Neutrophil (primary cell): ENCODE measurements at regions not wholly inside any gene's neighbourhood (a gene's known extent, or its start where the extent isn't known, plus 50 kb on each side); places are given as distances from the start of the nearest gene placed in this dataset.

Source experiments
- H3K27ac ChIP-seq: fragments of 200-600 bp; sonication (generic); 2 replicates; pipeline ENCODE4 v1.5.1; 2016; ENCODE audit warnings: mild to moderate bottlenecking, moderate library complexity
- H3K27me3 ChIP-seq: fragments of 200-600 bp; sonication (generic); 2 replicates; pipeline ENCODE4 v1.6.0; 2016; ENCODE audit warnings: mild to moderate bottlenecking
- H3K36me3 ChIP-seq: fragments of 200-600 bp; sonication (generic); 2 replicates; pipeline ENCODE4 v1.5.1; 2017
- H3K4me1 ChIP-seq, 2 experiments: fragments of 200-600 bp in 1 of 2; sonication (generic) in 1 of 2; 1 replicate in 1 of 2; 2 replicates in 1 of 2; pipeline versions ENCODE4 v1.5.1 to v1.6.1; 2013 to 2016; ENCODE audit warnings: low read depth in 1 of 2, low read length in 1 of 2, mild to moderate bottlenecking in 1 of 2, moderate library complexity in 1 of 2; ENCODE audit not compliant: control insufficient read depth in 1 of 2, insufficient read depth in 1 of 2
- H3K4me3 ChIP-seq, 2 experiments: fragments of 200-600 bp in 1 of 2; sonication (generic) in 1 of 2; 1 replicate in 1 of 2; 2 replicates in 1 of 2; pipeline ENCODE4 v1.5.1; 2013 to 2016; ENCODE audit warnings: low read depth in 1 of 2, low read length in 1 of 2, mild to moderate bottlenecking in 1 of 2, moderate library complexity in 1 of 2
- H3K9me3 ChIP-seq: fragments of 200-600 bp; sonication (generic); 2 replicates; pipeline ENCODE4 v1.5.1; 2016
- TF ChIP-seq, protein P1 (sequence below): fragments of 200-600 bp; sonication (generic); IDR thresholded peaks from 2 replicates; pipeline ENCODE4 v1.5.1; 2016; ENCODE audit warnings: antibody characterized with exemption

DNA sequence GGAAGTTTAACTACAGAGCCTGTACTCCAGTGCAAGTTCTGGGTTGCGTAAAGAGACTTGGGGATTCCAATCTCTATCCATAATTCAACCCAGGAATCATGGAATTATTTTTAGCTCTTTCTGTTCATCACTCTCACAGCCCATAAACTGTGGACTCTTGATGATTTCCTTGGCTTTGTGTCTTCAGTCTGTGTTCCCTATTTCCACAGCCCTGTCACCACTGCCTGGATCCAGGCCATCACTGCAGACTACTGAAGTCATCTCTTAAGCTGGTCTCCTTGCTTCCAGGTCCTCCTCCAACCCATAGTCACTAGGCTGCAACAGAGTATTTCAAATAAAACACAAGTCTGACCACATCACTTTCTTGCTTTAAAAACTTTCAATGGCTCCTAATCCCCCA, 211.7 kb downstream of the PLK2 start:
- peaks cover 7 to 11% of the 10 kb centered on the region in 2 experiments for H3K4me1 ChIP-seq
- TF ChIP-seq, protein P1, sequence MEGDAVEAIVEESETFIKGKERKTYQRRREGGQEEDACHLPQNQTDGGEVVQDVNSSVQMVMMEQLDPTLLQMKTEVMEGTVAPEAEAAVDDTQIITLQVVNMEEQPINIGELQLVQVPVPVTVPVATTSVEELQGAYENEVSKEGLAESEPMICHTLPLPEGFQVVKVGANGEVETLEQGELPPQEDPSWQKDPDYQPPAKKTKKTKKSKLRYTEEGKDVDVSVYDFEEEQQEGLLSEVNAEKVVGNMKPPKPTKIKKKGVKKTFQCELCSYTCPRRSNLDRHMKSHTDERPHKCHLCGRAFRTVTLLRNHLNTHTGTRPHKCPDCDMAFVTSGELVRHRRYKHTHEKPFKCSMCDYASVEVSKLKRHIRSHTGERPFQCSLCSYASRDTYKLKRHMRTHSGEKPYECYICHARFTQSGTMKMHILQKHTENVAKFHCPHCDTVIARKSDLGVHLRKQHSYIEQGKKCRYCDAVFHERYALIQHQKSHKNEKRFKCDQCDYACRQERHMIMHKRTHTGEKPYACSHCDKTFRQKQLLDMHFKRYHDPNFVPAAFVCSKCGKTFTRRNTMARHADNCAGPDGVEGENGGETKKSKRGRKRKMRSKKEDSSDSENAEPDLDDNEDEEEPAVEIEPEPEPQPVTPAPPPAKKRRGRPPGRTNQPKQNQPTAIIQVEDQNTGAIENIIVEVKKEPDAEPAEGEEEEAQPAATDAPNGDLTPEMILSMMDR: no peak
- no peaks in the 10 kb centered on the region for H3K36me3 ChIP-seq
- H3K9me3 ChIP-seq: no peaks in the 10 kb centered on the region
- H3K27me3 ChIP-seq: no peaks in the 10 kb centered on the region
- H3K4me3 ChIP-seq: no peak overlapping the region
- H3K27ac ChIP-seq: no peak overlapping the region

DNA sequence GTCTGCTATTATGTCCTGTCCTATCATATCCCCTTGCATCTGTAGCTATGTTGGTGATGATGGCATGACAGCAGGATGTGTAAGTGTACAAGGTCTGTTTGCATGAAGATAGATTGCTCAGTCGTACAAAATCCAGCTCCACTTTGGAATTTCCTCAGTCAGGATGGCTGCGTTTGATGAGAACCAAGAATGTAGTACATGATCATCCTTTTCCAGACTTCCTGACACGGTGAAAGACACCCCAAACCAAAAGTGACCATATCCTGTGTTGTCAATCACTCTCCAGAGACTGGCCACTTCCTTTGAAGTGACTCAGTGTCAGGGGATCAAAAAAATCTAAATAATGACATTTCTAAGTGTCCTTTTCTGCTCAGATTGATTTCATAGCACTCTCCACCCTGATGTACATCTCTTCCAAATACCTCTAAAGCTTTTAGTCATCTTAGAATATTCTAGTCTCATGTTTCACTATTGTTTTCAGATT, 213.4 kb downstream of the PLK2 start:
- peaks cover 7 to 11% of the 10 kb centered on the region in 2 experiments for H3K4me1 ChIP-seq
- no peaks in the 10 kb centered on the region for H3K27me3 ChIP-seq
- no peaks in the 10 kb centered on the region for H3K36me3 ChIP-seq
- H3K9me3 ChIP-seq: no peaks in the 10 kb centered on the region
- H3K4me3 ChIP-seq: no peak overlapping the region
- TF ChIP-seq, protein P1: no peak
- no peak overlapping the region for H3K27ac ChIP-seq

DNA sequence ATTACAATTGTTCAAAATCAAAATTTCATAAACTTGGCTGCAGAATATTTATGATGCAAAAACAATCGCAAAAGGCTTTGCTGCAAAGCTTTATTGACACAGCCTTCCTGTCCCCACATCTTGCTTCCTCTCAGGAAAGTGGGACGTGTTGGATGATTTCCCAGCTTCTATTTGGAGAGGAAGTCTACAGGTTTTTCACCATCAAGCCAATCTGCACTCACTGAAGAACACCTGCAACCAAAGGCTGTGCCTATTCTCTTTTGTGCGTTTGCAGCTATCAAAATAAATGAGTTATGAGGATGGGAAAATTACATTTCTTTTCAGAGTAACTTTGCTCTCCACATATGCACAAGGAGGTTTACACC, 214.4 kb downstream of the PLK2 start:
- TF ChIP-seq, protein P1: no peak
- H3K27ac ChIP-seq: no peak overlapping the region

DNA sequence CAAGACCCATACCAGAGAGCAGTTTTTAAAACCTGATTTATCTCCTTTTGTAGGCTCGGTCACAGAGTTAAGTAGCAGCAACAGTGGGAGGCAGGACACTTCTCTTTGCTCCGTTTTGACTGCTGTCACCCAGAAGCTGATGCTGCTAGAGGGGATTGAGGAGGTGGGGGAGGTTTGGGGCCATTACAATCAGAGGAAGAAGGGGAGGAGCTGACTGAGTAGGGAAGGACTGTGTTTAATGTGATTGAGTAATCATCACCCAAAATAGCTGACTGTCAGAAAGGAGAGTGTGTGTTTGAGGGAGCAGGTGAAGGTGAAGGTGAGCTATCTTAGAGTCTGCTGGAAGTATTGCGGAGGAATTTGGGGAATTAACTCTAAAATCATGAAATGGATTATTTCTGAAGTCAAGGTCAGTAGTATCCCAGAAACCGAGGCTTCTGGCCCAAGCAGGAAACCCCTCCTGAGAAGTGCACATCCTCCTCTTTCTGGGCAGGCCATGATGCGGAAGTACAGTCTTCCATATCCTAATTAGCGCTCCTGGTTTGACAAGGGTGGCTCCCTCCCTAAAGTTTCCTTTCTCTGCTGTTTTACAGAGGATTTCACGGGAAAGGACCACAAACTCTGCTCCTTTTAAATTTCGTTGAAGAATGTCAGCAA, 214.9 kb downstream of the PLK2 start:
- Histone ChIP-seq H3K4me3 (no peak overlapping the region), H3K9me3 (no peaks in the 10 kb centered on the region), H3K36me3 (no peaks in the 10 kb centered on the region), H3K27me3 (no peaks in the 10 kb centered on the region), H3K4me1 (peaks cover 7 to 11% of the 10 kb centered on the region in 2 experiments), H3K27ac (no peak overlapping the region)
- TF ChIP-seq, protein P1: no peak

More for the DNA sequence above, 214.4 kb downstream of the PLK2 start:
- H3K9me3 ChIP-seq: no peaks in the 10 kb centered on the region
- H3K36me3 ChIP-seq: no peaks in the 10 kb centered on the region
- peaks cover 7 to 11% of the 10 kb centered on the region in 2 experiments for H3K4me1 ChIP-seq
- no peak overlapping the region for H3K4me3 ChIP-seq
- H3K27me3 ChIP-seq: no peaks in the 10 kb centered on the region

DNA sequence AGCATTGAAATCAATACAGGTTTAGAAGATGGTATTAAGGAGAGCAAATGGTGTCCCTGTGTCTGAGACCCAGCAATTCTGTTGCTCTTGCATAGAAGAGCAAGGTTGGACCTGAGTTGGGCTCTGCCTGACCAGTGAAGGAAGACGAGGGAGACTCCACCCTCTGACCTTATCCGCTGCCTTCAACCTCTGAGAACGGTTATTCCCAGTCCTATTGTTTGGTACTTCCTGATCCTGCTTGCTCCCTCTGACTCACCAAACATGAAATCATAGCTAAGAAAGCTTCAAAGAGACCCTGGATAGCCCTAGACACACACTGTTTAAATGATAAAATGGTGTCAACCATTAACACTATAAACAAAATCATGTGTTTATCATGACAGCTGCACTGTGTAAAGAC, 218.5 kb downstream of the PLK2 start:
- H3K27me3 ChIP-seq: no peaks in the 10 kb centered on the region
- no peak overlapping the region for H3K4me3 ChIP-seq
- H3K9me3 ChIP-seq: no peaks in the 10 kb centered on the region
- TF ChIP-seq, protein P1: no peak
- H3K4me1 ChIP-seq: peaks cover 19 to 24% of the 10 kb centered on the region in 2 experiments
- H3K36me3 ChIP-seq: no peaks in the 10 kb centered on the region
- no peak overlapping the region for H3K27ac ChIP-seq
